NT2/D1 (cell line): ENCODE measurements at regions not wholly inside any gene's neighbourhood (a gene's known extent, or its start where the extent isn't known, plus 50 kb on each side); places are given as distances from the start of the nearest gene placed in this dataset.

Experiments used
- SUZ12 ChIP-seq: IDR thresholded peaks from 2 replicates; pipeline ENCODE4 v1.6.1; 2011; ENCODE audit not compliant: insufficient read length, insufficient read depth; ENCODE audit errors: extremely low read depth
- YY1 ChIP-seq: IDR thresholded peaks from 2 replicates; pipeline ENCODE4 v1.6.1; 2011; ENCODE audit not compliant: insufficient read length, insufficient read depth
- ZNF274 ChIP-seq: IDR thresholded peaks from 2 replicates; pipeline ENCODE4 v1.6.1; 2011; ENCODE audit warnings: mild to moderate bottlenecking, low read depth, low read length

- TF ChIP-seq YY1 (no peak), ZNF274 (no peak), SUZ12 (no peak)
Measured at GRCh38 chr2:34037157-34037556, 438.1 kb upstream of the FAM98A start.
